ENCODE measurements at regions not wholly inside any gene's neighbourhood (a gene's known extent, or its start where the extent isn't known, plus 50 kb on each side); places are given as distances from the start of the nearest gene placed in this dataset.

- no peak overlapping the region for H3K4me3 ChIP-seq (ENCODE audit: low read depth, low read length)
- no peak for TF ChIP-seq CTCF (IDR thresholded peaks at IDR 0.05; ENCODE audit: control insufficient read depth, extremely low read depth, insufficient read depth)
- DNase-seq (ENCODE audit: low read depth): no peak
These were observed 186.7 kb downstream of the PCDH18 start for GRCh38 chr4:137345597-137345996.

GRCh38 chr4:137343221-137343620 lies 189.1 kb downstream of the PCDH18 start:
- TF ChIP-seq CTCF (IDR thresholded peaks at IDR 0.05; ENCODE audit: control insufficient read depth, extremely low read depth, insufficient read depth): no peak
- no peak overlapping the region for H3K4me3 ChIP-seq (ENCODE audit: low read depth, low read length)
- no peak for DNase-seq (ENCODE audit: low read depth)

- no peak for TF ChIP-seq CTCF (IDR thresholded peaks at IDR 0.05; ENCODE audit: control insufficient read depth, extremely low read depth, insufficient read depth)
- no peak for DNase-seq (ENCODE audit: low read depth)
- H3K4me3 ChIP-seq (ENCODE audit: low read depth, low read length): no peak overlapping the region
These were observed 199.3 kb downstream of the PCDH18 start for GRCh38 chr4:137333031-137333430.

GRCh38 chr4:137312257-137312656 lies 220.0 kb downstream of the PCDH18 start:
- no peak for DNase-seq (ENCODE audit: low read depth)
- H3K4me3 ChIP-seq (ENCODE audit: low read depth, low read length): no peak overlapping the region
- no peak for TF ChIP-seq CTCF (IDR thresholded peaks at IDR 0.05; ENCODE audit: control insufficient read depth, extremely low read depth, insufficient read depth)

GRCh38 chr4:137310593-137311490 lies 221.5 kb downstream of the PCDH18 start:
- no peak overlapping the region for H3K4me3 ChIP-seq (ENCODE audit: low read depth, low read length)
- no peak for TF ChIP-seq CTCF (IDR thresholded peaks at IDR 0.05; ENCODE audit: control insufficient read depth, extremely low read depth, insufficient read depth)
- no peak for DNase-seq (ENCODE audit: low read depth)

- no peak for DNase-seq (ENCODE audit: low read depth)
- H3K4me3 ChIP-seq (ENCODE audit: low read depth, low read length): no peak overlapping the region
- no peak for TF ChIP-seq CTCF (IDR thresholded peaks at IDR 0.05; ENCODE audit: control insufficient read depth, extremely low read depth, insufficient read depth)
These were observed 222.1 kb downstream of the PCDH18 start for GRCh38 chr4:137310166-137310565.

- no peak for DNase-seq (ENCODE audit: low read depth)
- no peak overlapping the region for H3K4me3 ChIP-seq (ENCODE audit: low read depth, low read length)
- no peak for TF ChIP-seq CTCF (IDR thresholded peaks at IDR 0.05; ENCODE audit: control insufficient read depth, extremely low read depth, insufficient read depth)
These were observed 222.9 kb downstream of the PCDH18 start for GRCh38 chr4:137309424-137309823.

All from LNCaP clone FGC (cell line).